ENCODE measurements at regions not wholly inside any gene's neighbourhood (a gene's known extent, or its start where the extent isn't known, plus 50 kb on each side); places are given as distances from the start of the nearest gene placed in this dataset.

DNA sequence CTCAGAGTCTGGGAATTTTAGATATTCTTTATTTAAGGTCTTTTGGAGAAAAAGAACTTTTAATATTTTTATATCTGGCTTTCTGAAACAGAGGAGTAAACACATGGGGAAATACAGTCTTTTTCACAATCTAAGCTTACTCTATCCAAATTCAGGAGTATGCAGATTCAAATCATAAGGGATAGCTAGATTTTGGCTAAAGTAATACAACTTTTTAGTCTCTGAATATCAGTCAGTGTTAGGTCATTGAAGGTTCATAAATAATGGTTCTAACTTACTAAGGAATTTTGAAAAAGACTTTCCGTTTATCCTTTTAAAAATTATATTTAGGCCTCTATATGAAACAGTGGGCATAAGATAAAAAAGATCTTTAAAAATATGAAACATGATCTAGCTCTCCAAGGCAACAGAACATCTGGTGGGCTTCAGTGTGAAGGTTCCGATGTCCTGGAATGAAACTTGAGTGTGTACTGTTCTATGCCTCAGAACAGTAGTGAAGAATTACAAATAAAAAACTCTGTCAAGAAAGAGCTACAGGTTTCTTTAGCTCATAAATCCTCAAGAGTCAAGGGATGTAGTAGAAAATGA is 165.2 kb upstream of the PDGFD start:
- no peak for DNase-seq
- intact Hi-C loops (cut with DNase I): no loop called here

DNA sequence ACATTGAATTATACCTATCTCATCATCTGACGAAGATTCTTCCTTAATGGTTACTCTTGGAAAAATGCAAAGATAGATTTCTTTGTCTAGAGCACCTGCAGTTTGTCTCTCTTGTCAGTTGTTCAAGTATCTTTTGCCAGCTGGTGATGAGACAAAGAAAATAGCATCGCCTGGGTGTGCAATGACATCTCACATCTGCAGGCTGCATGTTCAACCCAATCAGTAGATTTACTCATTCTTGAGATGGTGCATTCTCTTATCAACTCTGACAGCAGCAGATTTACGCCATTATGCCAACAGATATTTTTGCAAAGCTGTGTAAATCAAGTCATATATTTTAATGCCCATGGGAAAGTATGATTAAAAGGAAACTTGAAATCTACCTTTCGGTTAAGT is 164.6 kb upstream of the PDGFD start:
- intact Hi-C loops (cut with DNase I): no loop called here
- no peak for DNase-seq

DNA sequence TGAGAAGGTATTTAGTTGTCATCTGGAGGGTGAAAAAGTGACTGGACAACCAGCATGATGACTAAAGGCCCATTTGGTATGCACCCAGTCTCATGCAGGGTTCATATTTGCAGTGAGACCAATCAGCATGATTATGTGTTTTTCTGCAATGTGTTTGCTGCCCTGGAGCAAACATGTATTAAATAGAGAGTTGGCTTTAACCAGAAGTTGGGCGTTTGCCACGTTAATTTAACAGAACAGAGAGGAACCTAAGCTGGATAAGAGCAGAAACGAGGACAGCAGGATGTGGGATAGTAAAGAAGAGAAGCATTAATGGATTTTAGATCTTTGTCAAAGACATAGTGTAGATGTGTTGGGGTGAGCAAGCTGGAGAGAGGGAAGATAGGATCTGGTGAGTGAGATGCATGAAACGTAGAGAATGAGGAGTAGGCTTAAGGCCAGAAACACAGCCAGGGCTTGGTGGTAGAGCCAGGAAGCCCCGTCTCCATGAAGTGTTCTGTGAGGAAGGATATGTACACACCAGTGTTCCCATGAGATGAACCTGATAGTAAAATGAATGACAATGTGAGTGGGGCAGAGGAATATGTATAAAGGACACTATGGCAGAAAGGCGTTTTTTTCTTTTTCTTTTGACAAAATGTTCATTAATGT is 164.0 kb upstream of the PDGFD start:
- intact Hi-C loops (cut with DNase I): no loop called here
- DNase-seq: no peak

DNA sequence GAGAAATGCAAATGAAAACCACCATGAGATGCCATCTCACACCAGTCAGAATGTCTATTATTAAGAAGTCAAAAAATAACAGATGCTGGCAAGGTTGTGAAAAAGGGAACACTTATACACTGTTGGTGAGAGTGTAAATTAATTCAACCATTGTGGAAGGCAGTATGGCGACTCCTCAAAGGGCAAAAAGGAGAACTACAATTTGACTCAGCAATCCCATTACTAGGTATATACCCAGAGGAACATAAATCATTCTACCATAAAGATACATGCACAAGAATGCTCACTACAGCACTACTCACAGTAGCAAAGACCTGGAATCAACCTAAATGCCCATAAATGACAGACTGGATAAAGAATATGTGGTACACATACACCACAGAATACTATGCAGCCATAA is 161.1 kb upstream of the PDGFD start:
- DNase-seq: no peak
- intact Hi-C loops (cut with DNase I): no loop called here

DNA sequence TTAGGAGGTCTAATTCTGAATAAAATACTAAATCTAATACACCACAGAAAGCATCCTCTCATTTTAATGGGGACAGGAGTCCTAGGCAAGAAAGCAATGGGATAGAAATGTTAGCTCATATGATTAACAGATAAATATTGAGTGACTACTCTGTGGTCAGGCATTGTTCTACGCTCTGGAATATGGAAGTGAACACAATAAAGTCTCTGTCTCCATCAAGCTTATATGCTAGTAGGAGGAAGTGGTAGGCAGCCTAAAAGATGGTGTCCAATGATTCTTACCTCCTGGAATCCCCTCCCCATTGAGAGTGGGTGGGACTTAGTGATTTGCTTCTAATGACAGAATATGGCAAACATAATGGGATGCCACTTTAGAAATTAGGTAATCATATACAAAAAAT is 160.3 kb upstream of the PDGFD start:
- intact Hi-C loops (cut with DNase I): no loop called here
- DNase-seq: no peak

DNA sequence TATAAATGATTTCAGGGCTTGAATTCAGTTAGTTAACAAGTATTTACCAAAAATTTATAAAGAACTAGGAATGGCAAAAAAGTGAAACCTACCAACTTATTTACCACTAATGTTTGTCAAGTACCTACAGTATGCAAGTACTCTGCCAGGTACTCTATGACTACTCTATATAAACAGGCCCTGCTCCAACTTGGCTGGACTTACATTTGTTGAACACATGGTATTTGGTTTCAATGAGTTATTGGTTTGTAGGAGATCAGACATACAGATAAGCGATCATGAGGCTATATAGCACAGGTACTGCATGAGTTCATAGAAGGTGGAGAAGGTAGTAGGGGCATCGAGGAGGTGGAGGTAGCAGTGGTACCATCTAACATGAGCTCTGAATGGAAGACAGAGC is 159.9 kb upstream of the PDGFD start:
- intact Hi-C loops (cut with DNase I): no loop called here
- DNase-seq: no peak

DNA sequence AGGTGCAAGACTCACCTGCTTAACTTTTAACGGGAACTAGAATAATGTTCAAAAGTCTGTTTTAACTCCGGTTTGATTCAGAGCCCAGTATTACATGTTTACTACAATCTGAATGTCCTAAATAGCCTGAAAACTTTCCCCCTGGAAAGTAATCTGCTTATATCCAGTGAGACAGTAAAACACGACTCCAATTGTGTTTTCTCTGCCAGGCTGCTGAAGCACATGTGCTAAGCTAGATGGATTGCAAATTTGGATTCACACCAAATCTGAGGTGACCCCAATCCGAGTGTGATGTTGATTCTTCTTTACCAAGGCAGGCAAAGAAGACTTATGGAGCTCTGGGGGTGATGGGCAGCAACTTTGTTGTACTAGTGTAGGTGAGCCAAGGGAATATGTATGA is 158.7 kb upstream of the PDGFD start:
- intact Hi-C loops (cut with DNase I): no loop called here
- DNase-seq: no peak

DNA sequence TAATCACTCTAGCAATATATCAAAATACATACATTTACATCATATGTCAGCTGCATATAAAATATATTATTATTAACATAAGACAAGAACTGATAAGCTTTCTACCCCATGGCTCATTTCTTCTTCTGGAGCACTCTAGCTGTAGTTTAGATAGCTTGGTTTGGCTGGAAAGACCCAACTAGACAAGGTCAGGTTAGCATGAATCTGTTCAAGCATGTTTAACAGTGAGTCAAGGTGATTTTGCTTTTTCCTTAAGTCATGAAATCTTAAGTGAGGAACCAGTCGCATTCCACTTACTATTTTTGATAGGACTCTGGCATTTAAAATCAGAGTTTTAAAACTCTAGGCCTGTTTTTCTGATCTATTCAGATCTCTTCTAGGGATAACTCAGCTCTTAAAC is 157.0 kb upstream of the PDGFD start:
- intact Hi-C loops (cut with DNase I): no loop called here
- no peak for DNase-seq

DNA sequence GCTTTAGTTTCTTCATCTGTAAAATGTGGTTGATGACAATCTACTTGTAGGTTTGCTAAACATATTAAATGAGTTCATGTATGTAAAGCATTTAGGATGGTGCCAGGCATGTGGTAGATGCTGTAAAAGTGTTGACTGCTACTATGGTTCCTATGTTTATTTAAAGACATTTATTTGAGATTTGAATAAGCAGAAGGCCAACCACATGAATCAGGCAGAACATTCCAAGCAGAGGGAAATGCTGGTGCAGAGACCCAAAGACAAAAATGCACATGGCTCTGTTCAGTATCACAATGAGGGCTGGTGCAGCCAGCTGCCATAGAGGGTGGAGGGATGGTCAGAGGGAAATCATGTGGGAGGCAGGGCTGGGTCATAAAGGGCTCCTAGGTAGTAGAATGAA is 156.2 kb upstream of the PDGFD start:
- DNase-seq: no peak
- intact Hi-C loops (cut with DNase I): no loop called here

DNA sequence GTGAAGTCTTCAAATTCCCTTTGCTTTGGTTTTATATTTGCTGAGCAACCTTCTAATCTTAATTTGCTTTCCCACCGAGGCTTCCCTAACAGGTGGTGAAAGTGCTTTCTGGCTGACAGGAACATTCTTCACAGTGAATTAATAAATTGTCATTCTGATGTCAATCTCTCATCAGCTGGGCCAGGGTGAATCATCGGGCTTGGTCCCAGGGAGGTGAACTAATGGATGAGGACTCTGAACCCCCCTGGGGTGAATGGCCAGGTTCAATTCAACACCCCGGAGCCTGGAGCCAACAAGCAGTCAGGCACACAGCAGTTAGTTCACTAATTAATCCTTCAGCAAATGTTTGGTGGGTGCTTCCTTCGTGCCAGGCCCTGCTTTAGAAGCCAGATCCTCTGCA is 155.4 kb upstream of the PDGFD start:
- no peak for DNase-seq
- intact Hi-C loops (cut with DNase I): no loop called here

DNA sequence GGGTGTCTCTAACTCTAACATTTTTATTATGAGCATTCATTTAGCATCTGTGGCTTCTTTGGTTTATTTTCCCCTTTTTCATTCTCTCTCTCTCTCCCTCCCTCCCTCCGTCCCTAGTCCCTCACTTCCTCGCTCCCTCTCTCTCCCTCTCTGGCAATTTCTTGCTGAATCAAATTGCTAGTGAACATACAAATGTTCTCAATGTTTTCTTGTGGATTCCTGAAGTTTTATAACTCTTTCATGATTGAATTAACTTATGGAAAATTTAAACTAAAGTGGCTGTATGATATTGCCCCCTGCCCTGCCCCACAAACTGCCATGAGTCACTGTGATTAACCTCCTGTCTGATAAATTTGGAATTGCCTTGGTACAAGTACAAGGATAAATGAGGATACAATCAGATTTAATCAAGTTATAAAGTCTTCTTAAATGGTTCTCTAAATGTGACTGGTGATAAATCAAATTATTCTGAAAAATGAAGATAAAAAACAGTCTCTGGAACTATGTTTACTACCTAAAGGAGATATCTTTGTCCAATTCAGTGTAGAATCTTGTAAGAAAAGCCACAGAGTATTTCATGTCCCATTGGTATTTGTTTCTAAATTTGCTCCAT is 143.0 kb upstream of the PDGFD start:
- intact Hi-C loops (cut with DNase I): no loop called here

DNA sequence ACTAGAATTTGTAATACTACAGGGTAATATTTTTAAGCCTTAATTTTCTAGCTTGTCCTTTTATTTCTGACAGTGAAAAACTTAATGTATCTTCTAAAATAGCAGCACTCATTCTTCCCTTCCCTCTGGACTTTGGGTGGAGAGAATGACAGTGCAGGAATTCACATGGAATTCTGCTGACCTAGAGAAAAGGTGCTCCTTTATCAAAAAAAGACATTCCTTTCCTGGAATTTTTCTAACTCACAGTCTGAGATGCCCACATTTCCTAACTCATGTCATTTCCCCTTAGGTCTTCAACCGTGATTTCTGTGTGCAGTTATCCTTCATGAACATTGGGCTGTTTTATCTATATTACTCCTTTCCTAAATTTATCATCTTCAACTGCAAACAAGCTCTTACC is 137.8 kb upstream of the PDGFD start:
- intact Hi-C loops (cut with DNase I): no loop called here
- DNase-seq: no peak

More for the DNA sequence above, 143.0 kb upstream of the PDGFD start:
- no peak for DNase-seq

DNA sequence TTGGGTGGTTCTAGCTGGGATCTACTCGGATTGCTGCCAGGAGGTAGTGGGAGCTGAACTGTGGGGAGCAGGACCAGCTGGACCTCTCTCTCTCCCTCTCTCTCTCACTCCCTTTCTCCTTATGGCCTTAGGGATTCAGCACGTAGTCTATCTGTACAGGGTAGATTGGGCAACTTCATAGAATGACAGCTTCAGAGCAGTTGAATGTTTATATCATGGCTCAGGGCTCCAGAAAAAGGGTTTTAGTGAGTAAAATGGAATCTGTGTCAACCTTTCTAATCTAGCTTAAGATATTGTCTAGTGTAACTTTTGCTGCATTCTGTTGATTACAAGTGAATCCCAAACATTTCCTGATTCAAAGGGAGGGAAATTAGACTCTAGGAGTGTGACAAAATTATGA is 127.7 kb upstream of the PDGFD start:
- no peak for DNase-seq
- intact Hi-C loops (cut with DNase I): no loop called here

DNA sequence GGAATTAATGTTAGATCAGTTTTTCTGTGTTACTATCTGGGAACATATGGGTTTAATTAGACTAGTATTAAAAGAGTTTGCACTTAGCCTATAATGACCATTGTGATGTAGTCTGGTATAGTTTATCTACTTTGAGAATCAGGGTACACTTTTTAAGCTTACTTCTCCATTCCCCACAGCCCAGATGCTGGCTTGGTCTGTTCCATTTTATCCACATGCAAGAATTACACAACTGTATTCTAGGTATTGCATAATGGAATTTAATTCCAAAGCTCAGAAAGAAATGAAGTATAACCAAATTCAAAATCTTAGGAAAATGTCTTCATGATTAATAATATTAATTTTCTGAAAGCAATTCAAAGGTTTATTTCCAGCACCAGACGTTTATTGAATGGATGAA is 122.2 kb upstream of the PDGFD start:
- intact Hi-C loops (cut with DNase I): no loop called here
- DNase-seq: no peak

DNA sequence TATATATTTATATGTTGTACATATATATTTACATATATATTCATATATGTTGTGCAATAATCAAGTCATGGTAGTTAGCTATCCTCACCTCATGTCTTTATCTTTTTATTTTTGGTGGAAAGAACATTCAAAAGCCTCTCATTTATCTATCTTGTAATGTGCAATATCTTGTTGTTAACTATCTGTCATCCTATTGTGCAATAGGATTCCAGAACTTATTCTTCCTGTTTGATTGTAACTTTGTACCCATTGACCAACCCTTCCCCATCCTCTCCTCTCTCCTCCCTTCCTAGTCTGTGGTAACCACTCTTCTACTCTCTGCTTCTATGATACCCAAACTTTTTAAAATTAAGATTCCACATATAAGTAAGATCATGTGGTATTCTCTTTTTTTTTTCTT is 115.6 kb upstream of the PDGFD start:
- intact Hi-C loops (cut with DNase I): no loop called here
- no peak for DNase-seq

DNA sequence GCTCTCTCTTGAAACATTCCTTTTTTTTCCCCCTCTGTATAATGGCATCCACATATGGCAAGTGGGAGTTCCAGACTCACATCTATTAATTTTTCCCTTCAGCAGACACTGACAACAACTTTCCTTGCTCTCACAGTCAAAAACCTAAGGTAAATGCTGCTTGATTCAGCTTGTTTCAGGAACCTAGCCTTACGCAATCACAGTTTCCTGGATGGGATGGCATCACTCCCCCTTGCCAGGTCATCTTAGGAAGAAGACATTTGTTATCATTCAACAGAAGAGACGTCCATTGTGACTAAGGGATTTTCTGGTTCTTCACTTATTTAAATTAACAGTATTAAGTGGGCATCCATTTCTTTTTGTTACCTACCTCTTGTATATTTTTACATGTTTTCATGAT is 112.0 kb upstream of the PDGFD start:
- intact Hi-C loops (cut with DNase I): no loop called here
- no peak for DNase-seq

DNA sequence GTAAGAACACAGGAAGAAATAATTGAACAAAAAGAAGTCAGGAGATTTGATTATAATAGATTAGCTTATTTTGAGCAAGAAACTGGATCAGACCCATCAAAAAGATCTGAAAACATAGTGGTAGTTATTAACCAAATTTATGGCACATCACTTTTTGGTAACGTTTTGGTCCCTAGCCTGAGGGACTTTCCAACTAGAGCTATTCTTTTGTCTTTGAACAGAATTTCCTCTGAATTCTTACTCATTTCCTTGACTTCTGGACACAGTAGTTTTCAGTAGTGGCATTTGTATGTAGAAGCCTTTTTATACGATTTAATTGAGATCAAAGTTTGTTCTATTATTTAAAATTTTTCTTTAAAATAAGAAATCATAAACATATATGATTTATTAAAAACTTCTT is 96.5 kb upstream of the PDGFD start:
- no peak for DNase-seq
- intact Hi-C loops (cut with DNase I): no loop called here

DNA sequence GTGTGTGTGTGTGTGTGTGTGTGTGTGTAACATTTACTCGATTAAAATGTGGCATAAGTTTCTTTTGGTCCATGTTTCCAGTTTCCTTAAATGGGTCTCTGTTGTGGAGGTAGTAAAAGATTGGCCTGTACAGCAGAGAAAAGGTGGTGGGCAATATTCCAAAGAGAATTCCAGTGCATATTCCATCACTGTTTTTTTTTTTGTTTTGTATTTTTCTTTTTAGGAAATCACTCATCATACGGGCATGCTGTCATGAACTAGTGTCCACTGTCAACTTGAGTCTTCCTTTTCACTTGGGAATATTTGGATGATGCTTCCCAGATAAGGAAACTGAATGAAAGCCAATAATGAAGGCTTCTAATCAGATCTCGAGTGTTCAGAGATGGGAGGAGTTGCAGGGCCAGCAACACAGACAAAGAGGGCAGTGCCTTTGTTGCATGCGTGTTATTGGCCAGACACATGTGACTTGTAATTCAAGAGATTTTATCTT is 95.2 kb upstream of the PDGFD start:
- DNase-seq: no peak
- intact Hi-C loops (cut with DNase I): no loop called here

DNA sequence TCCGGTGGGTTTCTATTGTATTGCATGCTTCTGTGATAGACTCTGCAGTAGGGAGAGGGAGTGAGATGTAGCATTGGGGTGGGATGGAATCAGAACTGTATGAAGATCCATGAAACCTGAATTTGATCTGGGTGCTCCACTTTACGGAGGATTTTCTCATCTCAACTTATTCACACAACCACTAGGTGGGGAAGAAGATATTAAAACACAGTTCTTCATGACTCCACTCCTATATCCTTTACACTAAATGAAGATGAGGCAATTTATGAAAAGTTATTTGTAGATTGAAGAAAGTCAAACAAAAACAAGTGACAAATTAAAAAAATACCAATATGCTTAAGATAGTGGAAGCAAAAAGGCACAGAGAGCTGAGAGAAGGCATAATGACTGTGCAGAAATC is 92.6 kb upstream of the PDGFD start:
- intact Hi-C loops (cut with DNase I): no loop called here
- DNase-seq: no peak

DNA sequence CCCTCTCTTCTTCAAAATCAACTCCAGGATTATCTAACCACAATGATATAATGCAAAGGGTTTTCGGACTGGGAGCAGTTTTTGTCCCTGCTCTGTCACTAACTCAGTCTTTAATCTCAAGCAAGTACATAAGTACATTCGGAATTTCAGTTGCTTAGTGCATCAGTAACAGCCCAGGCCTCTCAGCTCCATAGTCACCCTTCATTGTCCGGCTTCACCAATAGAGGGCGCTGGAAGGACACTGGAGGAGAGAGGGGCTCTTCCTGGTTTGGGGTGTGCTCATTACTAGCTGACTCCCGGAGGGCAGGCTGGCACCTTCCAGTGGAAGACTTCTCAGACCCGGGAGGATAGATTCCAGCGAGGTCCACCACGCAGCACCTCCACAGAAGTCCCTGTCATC is 90.4 kb upstream of the PDGFD start:
- DNase-seq: peak in 21 of 42 donors; percentile 1 to 49 (median 12)

DNA sequence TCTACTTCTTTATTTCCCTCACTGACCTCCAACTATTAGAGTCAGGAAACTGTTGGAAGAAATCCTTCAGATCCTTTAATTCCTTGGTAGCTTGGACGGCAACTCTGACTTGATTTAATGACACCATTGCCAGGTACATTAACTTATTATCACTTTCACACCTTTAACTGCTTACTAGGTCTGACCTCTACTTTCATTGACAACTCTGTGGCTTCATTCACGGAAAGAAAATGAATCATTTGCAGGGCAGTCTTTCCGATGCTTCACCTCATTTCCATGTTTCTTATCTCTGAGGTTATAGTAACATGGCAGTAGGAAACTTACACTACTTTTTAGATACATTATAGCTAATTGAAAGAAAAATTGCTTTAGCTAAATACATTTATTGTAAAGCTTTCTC is 82.6 kb upstream of the PDGFD start:
- intact Hi-C loops (cut with DNase I): no loop called here
- DNase-seq: no peak

More for the DNA sequence above, 90.4 kb upstream of the PDGFD start:
- intact Hi-C loops (cut with DNase I): no loop called here
